Testis (tissue), 2 donors: ENCODE measurements at regions not wholly inside any gene's neighbourhood (a gene's known extent, or its start where the extent isn't known, plus 50 kb on each side); places are given as distances from the start of the nearest gene placed in this dataset.

Source experiments
- POLR2A ChIP-seq: fragments of 450-650 bp; IDR thresholded peaks from one replicate; pipeline ENCODE4 v1.6.1; 2017; ENCODE audit warnings: antibody characterized with exemption, mild to moderate bottlenecking, moderate library complexity
- TF ChIP-seq, protein P1 (sequence below), 3 experiments: fragments of 450-650 bp in 2 of 3; fragments of 200-600 bp in 1 of 3; sonication (generic) in 1 of 3; IDR thresholded peaks; one replicate each; pipeline ENCODE4 v1.5.1; 2016 to 2019; ENCODE audit warnings: antibody characterized with exemption in 3 of 3, mild to moderate bottlenecking in 2 of 3, moderate library complexity in 1 of 3

DNA sequence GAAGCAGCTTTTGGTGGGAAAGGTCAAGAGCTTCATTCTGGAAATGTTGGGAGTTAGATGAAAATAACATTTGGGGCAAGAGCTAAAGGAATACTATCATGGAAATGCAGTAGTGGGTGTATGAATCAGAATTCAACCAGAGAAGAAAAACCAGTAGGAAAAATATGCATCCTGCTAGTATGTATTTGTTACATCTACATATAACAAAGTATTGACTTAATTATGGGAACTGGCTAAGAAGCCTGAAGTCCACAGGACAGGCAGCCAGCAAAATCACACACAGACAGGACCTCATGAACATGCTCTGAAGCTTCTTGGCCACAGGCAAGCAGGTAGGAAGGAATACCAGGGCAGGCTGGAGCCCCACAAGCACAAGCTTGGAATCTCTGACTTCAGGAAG is 185.8 kb downstream of the FBXO15 start:
- TF ChIP-seq, protein P1, sequence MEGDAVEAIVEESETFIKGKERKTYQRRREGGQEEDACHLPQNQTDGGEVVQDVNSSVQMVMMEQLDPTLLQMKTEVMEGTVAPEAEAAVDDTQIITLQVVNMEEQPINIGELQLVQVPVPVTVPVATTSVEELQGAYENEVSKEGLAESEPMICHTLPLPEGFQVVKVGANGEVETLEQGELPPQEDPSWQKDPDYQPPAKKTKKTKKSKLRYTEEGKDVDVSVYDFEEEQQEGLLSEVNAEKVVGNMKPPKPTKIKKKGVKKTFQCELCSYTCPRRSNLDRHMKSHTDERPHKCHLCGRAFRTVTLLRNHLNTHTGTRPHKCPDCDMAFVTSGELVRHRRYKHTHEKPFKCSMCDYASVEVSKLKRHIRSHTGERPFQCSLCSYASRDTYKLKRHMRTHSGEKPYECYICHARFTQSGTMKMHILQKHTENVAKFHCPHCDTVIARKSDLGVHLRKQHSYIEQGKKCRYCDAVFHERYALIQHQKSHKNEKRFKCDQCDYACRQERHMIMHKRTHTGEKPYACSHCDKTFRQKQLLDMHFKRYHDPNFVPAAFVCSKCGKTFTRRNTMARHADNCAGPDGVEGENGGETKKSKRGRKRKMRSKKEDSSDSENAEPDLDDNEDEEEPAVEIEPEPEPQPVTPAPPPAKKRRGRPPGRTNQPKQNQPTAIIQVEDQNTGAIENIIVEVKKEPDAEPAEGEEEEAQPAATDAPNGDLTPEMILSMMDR (IDR thresholded peaks at IDR 0.05): no peak
- no peak for TF ChIP-seq POLR2A
